ENCODE measurements at regions not wholly inside any gene's neighbourhood (a gene's known extent, or its start where the extent isn't known, plus 50 kb on each side); places are given as distances from the start of the nearest gene placed in this dataset.
"Not testable (repeated sequence)": the region's sequence is repeated elsewhere in the genome, so short reads cannot be mapped to it uniquely, and the experiment has no call there.

- no peak for DNase-seq (ENCODE audit: low read depth in 2 of 2, low spot score in 1 of 2)
Observed at GRCh38 chr3:18237251-18238005, 187.7 kb downstream of the SATB1 start.

- no peak for DNase-seq (ENCODE audit: low read depth in 2 of 2, low spot score in 1 of 2)
Observed at GRCh38 chr3:18236726-18237125, 188.4 kb downstream of the SATB1 start.

DNA sequence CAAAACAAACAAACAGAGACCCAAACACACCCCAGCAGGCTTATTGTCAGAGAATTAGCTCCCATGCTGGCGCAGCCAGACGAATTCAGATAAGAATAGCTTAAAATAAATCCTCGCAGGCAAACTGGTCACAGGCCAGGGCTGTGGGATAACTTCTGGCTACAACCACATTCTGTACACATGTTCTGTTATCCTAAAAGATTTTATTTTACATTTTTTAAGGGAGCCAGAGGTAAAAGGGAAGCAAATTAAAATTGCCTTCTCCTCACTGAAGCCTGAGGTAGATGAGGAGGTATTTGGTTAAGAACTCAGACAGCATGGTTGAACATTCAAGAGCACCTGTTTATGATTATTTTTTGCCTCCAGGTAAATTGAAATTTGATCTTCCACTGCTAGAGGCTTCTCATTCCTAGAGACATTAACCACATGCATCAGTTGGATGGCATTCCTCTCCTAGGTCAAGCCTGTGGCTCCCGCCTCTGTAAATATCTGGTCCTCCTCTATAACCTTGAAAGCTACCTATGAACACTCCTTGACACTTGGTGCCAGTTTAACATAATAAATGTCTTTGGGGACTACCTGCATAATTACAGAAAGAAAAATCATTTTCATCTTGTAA lies 190.3 kb downstream of the SATB1 start:
- DNase-seq (ENCODE audit: low read depth in 2 of 2, low spot score in 1 of 2) = no peak

GRCh38 chr3:18233987-18234716 lies 191.0 kb downstream of the SATB1 start:
- no peak for DNase-seq (ENCODE audit: low read depth in 2 of 2, low spot score in 1 of 2)

GRCh38 chr3:18232317-18232716 lies 192.8 kb downstream of the SATB1 start:
- no peak for DNase-seq (ENCODE audit: low read depth in 2 of 2, low spot score in 1 of 2)

GRCh38 chr3:18228060-18228459 lies 197.1 kb downstream of the SATB1 start:
- DNase-seq (ENCODE audit: low read depth in 2 of 2, low spot score in 1 of 2) = no peak

GRCh38 chr3:18225709-18226108 lies 199.4 kb downstream of the SATB1 start:
- DNase-seq (ENCODE audit: low read depth in 2 of 2, low spot score in 1 of 2) = no peak

- DNase-seq (ENCODE audit: low read depth in 2 of 2, low spot score in 1 of 2) = no peak
Observed at GRCh38 chr3:18224426-18224825, 200.7 kb downstream of the SATB1 start.

DNA sequence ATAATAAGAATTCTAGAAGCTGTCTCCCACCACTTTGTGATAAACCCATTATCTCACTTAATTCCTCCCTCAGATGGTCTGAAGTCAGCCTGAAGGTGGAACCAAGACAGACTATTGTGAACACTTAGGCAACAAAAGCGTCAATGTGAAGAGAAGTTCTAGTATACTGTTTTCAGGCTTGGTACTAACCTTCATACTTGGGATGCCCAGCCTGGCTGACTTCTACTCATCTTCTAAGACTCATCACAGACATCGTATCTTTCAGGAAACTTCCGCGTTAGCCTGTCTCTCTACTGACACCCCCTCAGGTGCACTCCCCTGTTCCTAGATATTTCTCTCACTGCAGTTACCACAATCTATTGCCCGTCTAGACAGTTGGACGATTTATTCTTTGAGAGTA lies 201.2 kb downstream of the SATB1 start:
- DNase-seq (ENCODE audit: low read depth in 2 of 2, low spot score in 1 of 2) = no peak

- DNase-seq (ENCODE audit: low read depth in 2 of 2, low spot score in 1 of 2) = no peak
Observed at GRCh38 chr3:18223571-18223970, 201.6 kb downstream of the SATB1 start.

GRCh38 chr3:18222686-18223085 lies 202.5 kb downstream of the SATB1 start:
- no peak for DNase-seq (ENCODE audit: low read depth in 2 of 2, low spot score in 1 of 2)

DNA sequence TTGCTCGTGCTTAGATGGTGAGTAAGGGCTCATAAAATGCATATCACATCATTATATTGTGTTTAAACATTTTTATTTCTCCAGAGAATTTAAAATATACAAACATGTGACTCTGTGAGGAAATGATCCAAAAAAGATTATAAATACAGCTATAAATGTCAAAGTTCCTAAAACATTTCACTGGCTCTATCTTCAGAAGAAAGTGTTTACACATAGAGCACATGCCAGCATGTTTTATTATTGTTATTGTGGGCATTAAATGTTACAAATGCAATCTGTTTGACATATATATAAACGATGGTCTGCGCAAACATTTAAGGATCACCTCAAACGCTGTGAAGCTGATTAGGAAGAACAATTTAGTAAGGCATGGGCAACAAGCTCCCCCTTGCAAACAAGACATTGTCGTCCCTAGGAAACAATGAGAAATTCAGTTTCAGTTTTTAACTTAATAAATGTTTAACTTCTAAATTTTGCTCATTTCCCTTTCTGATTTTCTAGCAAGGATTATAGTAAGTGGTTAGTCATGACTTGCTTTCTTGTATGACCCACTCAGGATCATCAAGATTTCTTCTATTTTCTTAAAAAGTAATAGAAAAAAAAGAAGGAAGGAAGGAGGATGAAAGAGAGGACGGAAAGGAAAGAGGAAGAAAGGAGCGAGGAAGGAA lies 207.5 kb downstream of the SATB1 start:
- no peak for DNase-seq (ENCODE audit: low read depth in 2 of 2, low spot score in 1 of 2)

DNA sequence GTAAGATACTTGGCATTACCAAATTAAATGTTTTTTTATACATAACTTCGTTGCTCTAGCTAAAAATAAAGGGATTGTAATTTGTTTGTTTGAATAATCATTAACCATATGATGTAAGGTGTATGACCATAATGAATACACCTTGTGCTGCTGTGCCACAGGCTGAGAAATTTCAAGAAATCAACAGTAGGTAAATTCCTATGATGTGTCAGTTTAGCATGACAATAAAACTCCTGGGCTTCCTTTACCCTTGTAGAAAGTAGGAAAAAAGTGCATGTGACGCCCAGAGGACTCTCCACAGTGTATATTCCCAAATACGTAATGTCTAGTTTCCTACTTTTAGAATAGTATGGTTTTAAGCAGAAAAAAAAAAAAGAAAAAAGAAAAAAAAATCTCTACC lies 208.1 kb downstream of the SATB1 start:
- no peak for DNase-seq (ENCODE audit: low read depth in 2 of 2, low spot score in 1 of 2)

GRCh38 chr3:18215639-18216038 lies 209.5 kb downstream of the SATB1 start:
- no peak for DNase-seq (ENCODE audit: low read depth in 2 of 2, low spot score in 1 of 2)

DNA sequence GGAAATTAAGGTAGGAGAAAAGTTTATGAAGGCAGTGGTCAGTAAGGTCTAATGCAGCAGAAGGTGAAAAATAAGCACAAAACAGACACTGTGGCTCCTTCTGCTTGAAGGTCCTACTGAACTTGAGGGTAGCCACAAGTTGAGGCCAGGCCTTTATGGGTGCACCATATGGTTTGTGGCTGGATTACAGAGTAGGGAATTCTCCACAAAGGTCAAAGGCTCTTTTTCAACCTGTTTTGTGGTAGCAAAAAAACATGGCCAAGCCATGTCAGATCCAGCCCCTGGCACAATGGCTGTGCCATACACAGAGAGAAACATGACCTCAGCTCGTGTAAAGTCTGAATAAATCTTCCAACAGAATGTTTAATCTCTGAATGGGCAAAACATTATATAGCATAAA lies 214.0 kb downstream of the SATB1 start:
- DNase-seq (ENCODE audit: low read depth in 2 of 2, low spot score in 1 of 2) = no peak

DNA sequence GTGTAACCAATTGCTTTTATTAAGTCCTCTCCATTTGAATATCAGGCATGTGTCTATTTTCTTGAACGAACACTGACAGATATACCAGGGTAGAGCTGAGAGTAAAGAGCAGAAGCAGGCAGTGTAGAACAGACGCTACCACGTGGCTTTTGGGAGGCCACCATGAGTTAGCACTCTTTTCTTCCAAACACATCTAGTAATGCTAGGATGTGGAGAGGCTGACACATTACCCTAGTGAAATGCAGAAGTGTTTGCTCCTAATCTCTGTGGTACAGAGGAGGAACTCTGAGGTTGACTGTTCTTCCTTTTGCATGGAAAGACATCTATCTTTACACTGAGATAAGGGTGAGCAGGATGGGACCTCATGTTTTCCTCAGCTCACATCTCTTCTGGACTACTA lies 216.3 kb downstream of the SATB1 start:
- DNase-seq (ENCODE audit: low read depth in 2 of 2, low spot score in 1 of 2) = no peak

DNA sequence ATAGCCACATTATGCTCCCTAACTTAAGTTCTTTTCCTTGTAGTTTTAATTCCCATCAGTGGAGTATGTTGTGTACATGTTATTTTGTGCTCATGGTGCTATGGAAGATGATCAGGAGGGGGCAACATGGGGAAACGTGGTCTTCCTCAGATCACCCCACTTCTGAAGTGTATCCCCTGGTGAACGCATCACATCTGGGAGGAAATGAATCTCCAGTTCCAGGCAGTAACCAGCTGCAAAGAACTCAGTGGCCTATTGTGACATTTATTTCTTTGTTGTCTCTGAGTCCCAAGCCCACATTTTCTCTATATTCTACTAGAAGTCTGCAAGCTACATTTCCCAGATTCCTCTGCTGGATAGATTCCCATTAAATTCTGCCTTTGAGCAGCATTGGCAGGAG lies 217.0 kb downstream of the SATB1 start:
- no peak for DNase-seq (ENCODE audit: low read depth in 2 of 2, low spot score in 1 of 2)

DNA sequence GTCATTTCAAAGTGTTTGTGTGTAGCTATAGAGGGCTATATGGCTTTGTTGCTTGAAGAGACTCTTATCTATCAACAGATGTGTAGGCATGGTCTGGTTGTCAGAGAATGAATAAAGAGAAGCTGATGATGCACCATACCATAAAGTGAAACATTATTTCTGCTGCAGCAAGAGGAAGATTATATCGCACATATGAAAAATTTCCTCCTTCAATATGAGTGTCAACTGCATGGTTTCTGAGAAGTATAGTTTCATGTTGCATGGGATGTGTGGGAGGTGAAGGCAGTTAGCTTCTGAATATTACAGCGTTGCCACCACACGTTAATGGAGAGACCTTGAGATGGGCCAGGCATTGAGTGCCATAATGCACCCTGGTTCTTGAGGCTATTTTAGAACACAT lies 217.9 kb downstream of the SATB1 start:
- no peak for DNase-seq (ENCODE audit: low read depth in 2 of 2, low spot score in 1 of 2)

- DNase-seq (ENCODE audit: low read depth in 2 of 2, low spot score in 1 of 2) = not testable (repeated sequence)
Observed at GRCh38 chr3:18205701-18206100, 219.4 kb downstream of the SATB1 start.

- DNase-seq (ENCODE audit: low read depth in 2 of 2, low spot score in 1 of 2) = no peak
Observed at GRCh38 chr3:18201315-18201714, 223.8 kb downstream of the SATB1 start.

GRCh38 chr3:18199757-18200156 lies 225.4 kb downstream of the SATB1 start:
- DNase-seq (ENCODE audit: low read depth in 2 of 2, low spot score in 1 of 2) = no peak

- no peak for DNase-seq (ENCODE audit: low read depth in 2 of 2, low spot score in 1 of 2)
Observed at GRCh38 chr3:18195836-18196235, 229.3 kb downstream of the SATB1 start.

Data from stimulated activated CD8-positive, alpha-beta memory T cell treated with anti-CD3 and anti-CD28 coated beads, Interleukin-4, amount 100 ng/mL, for 4 hours (primary cell).